ENCODE measurements at regions not wholly inside any gene's neighbourhood (a gene's known extent, or its start where the extent isn't known, plus 50 kb on each side); places are given as distances from the start of the nearest gene placed in this dataset.

- Histone ChIP-seq H4K8ac (ENCODE audit: low read depth, low read length) (no peak overlapping the region), H3K9me3 (ENCODE audit: insufficient read depth, low read depth, low read length) (peaks cover 2% of the 10 kb centered on the region), H3K18ac (ENCODE audit: low read length) (no peak overlapping the region), H2AFZ (ENCODE audit: insufficient read depth, low read length, poor library complexity) (no peak overlapping the region), H3K79me2 (ENCODE audit: control insufficient read depth, insufficient read depth, low read length, poor library complexity) (no peaks in the 10 kb centered on the region), H3K27ac (ENCODE audit: low read depth, low read length) (no peak overlapping the region), H3K36me3 (ENCODE audit: control insufficient read depth in 1 of 2, insufficient read depth in 2 of 2, low read length in 2 of 2) (no peaks in the 10 kb centered on the region), H3K14ac (ENCODE audit: low read length) (no peak overlapping the region), H3K4me2 (ENCODE audit: low read length) (no peak overlapping the region), H3K4me1 (ENCODE audit: control insufficient read depth in 1 of 2, insufficient read depth in 2 of 2, low read length in 2 of 2) (no peaks in the 10 kb centered on the region), H4K91ac (ENCODE audit: low read depth, low read length) (no peak overlapping the region), H3K4ac (ENCODE audit: low read depth, low read length) (no peak overlapping the region), H4K12ac (ENCODE audit: low read depth, low read length) (no peak overlapping the region), H3K23ac (ENCODE audit: low read length) (no peak overlapping the region), H3K79me1 (ENCODE audit: low read length) (no peaks in the 10 kb centered on the region), H2AK5ac (ENCODE audit: low read length) (no peak overlapping the region), H2BK120ac (ENCODE audit: insufficient read depth, low read length, poor library complexity) (no peak overlapping the region), H3K27me3 (ENCODE audit: insufficient read depth, low read length) (no peaks in the 10 kb centered on the region), H2BK12ac (ENCODE audit: low read length) (no peak overlapping the region), H2BK5ac (ENCODE audit: low read depth, low read length, poor library complexity) (no peak overlapping the region), H3K4me3 (ENCODE audit: low read depth, low read length) (no peak overlapping the region), H3K9ac (ENCODE audit: low read length) (no peak overlapping the region)
- WGBS (ENCODE audit: extremely low coverage, insufficient coverage, insufficient read length): no CpG with 5 or more reads among the region's 27 CpGs
- no peak for DNase-seq
Measured at GRCh38 chr1:195054217-195054687, 1554.0 kb downstream of the KCNT2 start.

GRCh38 chr1:195053478-195053877 lies 1554.8 kb downstream of the KCNT2 start:
- H3K4me3 ChIP-seq (ENCODE audit: low read depth, low read length): no peak overlapping the region
- H3K14ac ChIP-seq (ENCODE audit: low read length): no peak overlapping the region
- no peaks in the 10 kb centered on the region for H3K79me2 ChIP-seq (ENCODE audit: control insufficient read depth, insufficient read depth, low read length, poor library complexity)
- no peaks in the 10 kb centered on the region for H3K27me3 ChIP-seq (ENCODE audit: insufficient read depth, low read length)
- no peak overlapping the region for H3K23ac ChIP-seq (ENCODE audit: low read length)
- no CpG with 5 or more reads among the region's 2 CpGs for WGBS (ENCODE audit: extremely low coverage, insufficient coverage, insufficient read length)
- H3K36me3 ChIP-seq (ENCODE audit: control insufficient read depth in 1 of 2, insufficient read depth in 2 of 2, low read length in 2 of 2): no peaks in the 10 kb centered on the region
- no peak overlapping the region for H3K27ac ChIP-seq (ENCODE audit: low read depth, low read length)
- no peak overlapping the region for H3K18ac ChIP-seq (ENCODE audit: low read length)
- no peak overlapping the region for H2BK12ac ChIP-seq (ENCODE audit: low read length)
- no peak overlapping the region for H2BK120ac ChIP-seq (ENCODE audit: insufficient read depth, low read length, poor library complexity)
- H3K4me1 ChIP-seq (ENCODE audit: control insufficient read depth in 1 of 2, insufficient read depth in 2 of 2, low read length in 2 of 2): no peaks in the 10 kb centered on the region
- H2BK5ac ChIP-seq (ENCODE audit: low read depth, low read length, poor library complexity): no peak overlapping the region
- no peak overlapping the region for H3K4me2 ChIP-seq (ENCODE audit: low read length)
- H2AK5ac ChIP-seq (ENCODE audit: low read length): no peak overlapping the region
- H4K91ac ChIP-seq (ENCODE audit: low read depth, low read length): no peak overlapping the region
- H2AFZ ChIP-seq (ENCODE audit: insufficient read depth, low read length, poor library complexity): no peak overlapping the region
- H4K12ac ChIP-seq (ENCODE audit: low read depth, low read length): no peak overlapping the region
- H4K8ac ChIP-seq (ENCODE audit: low read depth, low read length): no peak overlapping the region
- no peak overlapping the region for H3K9ac ChIP-seq (ENCODE audit: low read length)
- H3K4ac ChIP-seq (ENCODE audit: low read depth, low read length): no peak overlapping the region
- no peak for DNase-seq
- H3K79me1 ChIP-seq (ENCODE audit: low read length): no peaks in the 10 kb centered on the region
- H3K9me3 ChIP-seq (ENCODE audit: insufficient read depth, low read depth, low read length): peaks cover 2% of the 10 kb centered on the region

- Histone ChIP-seq H3K4me3 (ENCODE audit: low read depth, low read length) (no peak overlapping the region), H3K79me1 (ENCODE audit: low read length) (no peaks in the 10 kb centered on the region), H3K4me2 (ENCODE audit: low read length) (no peak overlapping the region), H2BK12ac (ENCODE audit: low read length) (no peak overlapping the region), H4K91ac (ENCODE audit: low read depth, low read length) (no peak overlapping the region), H2BK5ac (ENCODE audit: low read depth, low read length, poor library complexity) (no peak overlapping the region), H3K4me1 (ENCODE audit: control insufficient read depth in 1 of 2, insufficient read depth in 2 of 2, low read length in 2 of 2) (no peaks in the 10 kb centered on the region), H3K23ac (ENCODE audit: low read length) (no peak overlapping the region), H3K9ac (ENCODE audit: low read length) (no peak overlapping the region), H4K12ac (ENCODE audit: low read depth, low read length) (no peak overlapping the region), H3K4ac (ENCODE audit: low read depth, low read length) (no peak overlapping the region), H3K14ac (ENCODE audit: low read length) (no peak overlapping the region), H2BK120ac (ENCODE audit: insufficient read depth, low read length, poor library complexity) (no peak overlapping the region), H3K36me3 (ENCODE audit: control insufficient read depth in 1 of 2, insufficient read depth in 2 of 2, low read length in 2 of 2) (no peaks in the 10 kb centered on the region), H3K27me3 (ENCODE audit: insufficient read depth, low read length) (no peaks in the 10 kb centered on the region), H3K18ac (ENCODE audit: low read length) (no peak overlapping the region), H3K27ac (ENCODE audit: low read depth, low read length) (no peak overlapping the region), H2AFZ (ENCODE audit: insufficient read depth, low read length, poor library complexity) (no peak overlapping the region), H4K8ac (ENCODE audit: low read depth, low read length) (no peak overlapping the region), H3K9me3 (ENCODE audit: insufficient read depth, low read depth, low read length) (no peaks in the 10 kb centered on the region), H3K79me2 (ENCODE audit: control insufficient read depth, insufficient read depth, low read length, poor library complexity) (no peaks in the 10 kb centered on the region), H2AK5ac (ENCODE audit: low read length) (no peak overlapping the region)
- DNase-seq: no peak
- no CpG with 5 or more reads among the region's 2 CpGs for WGBS (ENCODE audit: extremely low coverage, insufficient coverage, insufficient read length)
Measured at GRCh38 chr1:195047772-195048171, 1560.5 kb downstream of the KCNT2 start.

GRCh38 chr1:195045072-195045471 lies 1563.2 kb downstream of the KCNT2 start:
- no peak overlapping the region for H4K91ac ChIP-seq (ENCODE audit: low read depth, low read length)
- no peaks in the 10 kb centered on the region for H3K79me2 ChIP-seq (ENCODE audit: control insufficient read depth, insufficient read depth, low read length, poor library complexity)
- no peak overlapping the region for H2AFZ ChIP-seq (ENCODE audit: insufficient read depth, low read length, poor library complexity)
- no peak overlapping the region for H3K27ac ChIP-seq (ENCODE audit: low read depth, low read length)
- no peaks in the 10 kb centered on the region for H3K36me3 ChIP-seq (ENCODE audit: control insufficient read depth in 1 of 2, insufficient read depth in 2 of 2, low read length in 2 of 2)
- H3K9me3 ChIP-seq (ENCODE audit: insufficient read depth, low read depth, low read length): no peaks in the 10 kb centered on the region
- no peak overlapping the region for H3K18ac ChIP-seq (ENCODE audit: low read length)
- H2BK120ac ChIP-seq (ENCODE audit: insufficient read depth, low read length, poor library complexity): no peak overlapping the region
- H2BK12ac ChIP-seq (ENCODE audit: low read length): no peak overlapping the region
- H3K4me2 ChIP-seq (ENCODE audit: low read length): no peak overlapping the region
- WGBS (ENCODE audit: extremely low coverage, insufficient coverage, insufficient read length): no CpG with 5 or more reads among the region's 2 CpGs
- no peak overlapping the region for H3K14ac ChIP-seq (ENCODE audit: low read length)
- H3K27me3 ChIP-seq (ENCODE audit: insufficient read depth, low read length): no peaks in the 10 kb centered on the region
- no peak overlapping the region for H3K23ac ChIP-seq (ENCODE audit: low read length)
- H3K4ac ChIP-seq (ENCODE audit: low read depth, low read length): no peak overlapping the region
- H3K9ac ChIP-seq (ENCODE audit: low read length): no peak overlapping the region
- no peak overlapping the region for H4K12ac ChIP-seq (ENCODE audit: low read depth, low read length)
- no peak overlapping the region for H4K8ac ChIP-seq (ENCODE audit: low read depth, low read length)
- no peak overlapping the region for H2AK5ac ChIP-seq (ENCODE audit: low read length)
- H3K4me1 ChIP-seq (ENCODE audit: control insufficient read depth in 1 of 2, insufficient read depth in 2 of 2, low read length in 2 of 2): no peaks in the 10 kb centered on the region
- DNase-seq: no peak
- H3K4me3 ChIP-seq (ENCODE audit: low read depth, low read length): no peak overlapping the region
- H2BK5ac ChIP-seq (ENCODE audit: low read depth, low read length, poor library complexity): no peak overlapping the region
- no peaks in the 10 kb centered on the region for H3K79me1 ChIP-seq (ENCODE audit: low read length)
